GM21515 (cell line): ENCODE measurements at regions not wholly inside any gene's neighbourhood (a gene's known extent, or its start where the extent isn't known, plus 50 kb on each side); places are given as distances from the start of the nearest gene placed in this dataset.

Experiments
- ATAC-seq: cut with Tn5 transposase; IDR thresholded peaks from one replicate; pipeline ENCODE4 v1.9.1; 2021; ENCODE audit not compliant: unreplicated experiment

DNA sequence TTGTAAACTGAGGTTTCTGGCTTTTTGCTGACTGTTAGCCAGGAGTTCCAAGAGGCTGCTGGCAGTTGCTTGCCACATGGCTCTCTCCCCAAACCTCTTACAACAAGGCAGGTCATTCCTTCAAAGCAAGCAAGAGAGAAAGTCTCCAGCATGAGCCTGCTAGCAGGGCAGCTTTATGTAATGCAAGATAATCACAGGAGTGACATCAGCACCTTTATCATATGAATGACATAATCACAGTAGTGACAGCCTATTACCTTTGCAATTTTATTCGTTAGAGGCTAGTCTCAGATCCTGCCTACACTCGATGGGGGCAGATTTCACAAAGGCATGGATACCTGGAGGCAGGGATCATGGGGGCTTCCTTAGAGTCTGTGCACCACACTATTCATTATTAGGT is 79.5 kb upstream of the KCNJ16 start:
- no peak for ATAC-seq

DNA sequence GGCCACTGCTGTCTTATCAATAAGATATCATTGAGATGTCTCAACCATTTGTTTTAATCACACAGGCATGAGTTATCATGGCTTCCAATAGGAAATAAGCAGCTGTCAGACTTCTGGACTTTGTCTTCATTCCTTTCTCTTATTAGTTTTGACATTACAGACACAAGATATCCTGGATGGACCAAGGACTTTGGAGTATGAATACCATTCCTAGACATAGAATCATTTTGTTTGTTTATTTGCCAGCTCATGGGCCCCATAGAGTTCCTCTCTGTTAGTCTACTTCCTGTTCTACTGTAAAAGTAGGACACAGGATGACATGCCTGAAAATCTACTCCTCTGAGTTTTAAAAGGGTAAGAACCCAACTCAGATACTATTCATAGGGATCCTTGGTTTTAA is 77.7 kb upstream of the KCNJ16 start:
- ATAC-seq: no peak

DNA sequence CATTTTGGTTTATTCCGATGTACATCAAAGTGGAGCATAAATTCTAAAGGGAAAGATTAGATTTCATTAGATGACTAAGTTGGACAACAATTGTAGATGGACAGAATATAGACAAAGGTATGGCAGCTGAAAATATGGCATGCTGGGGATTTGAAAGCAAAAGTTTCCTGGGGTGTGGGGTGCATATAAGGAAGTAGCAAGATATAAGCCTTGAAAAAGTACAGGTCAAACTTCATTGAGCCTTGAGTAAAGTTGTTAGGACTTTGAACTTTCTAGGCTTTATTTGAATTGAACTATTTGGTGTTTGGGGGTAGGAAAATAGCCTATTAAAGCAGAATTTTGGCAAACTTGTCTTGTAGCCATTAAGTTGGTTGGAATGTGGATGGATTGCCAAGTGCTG is 75.8 kb upstream of the KCNJ16 start:
- ATAC-seq: no peak

GRCh38 chr17:70006159-70006558 is 68.9 kb upstream of the KCNJ16 start:
- no peak for ATAC-seq

- no peak for ATAC-seq
These were observed 63.3 kb upstream of the KCNJ16 start for GRCh38 chr17:70011750-70012149.

- ATAC-seq: no peak
These were observed 61.1 kb upstream of the KCNJ16 start for GRCh38 chr17:70013911-70014310.

DNA sequence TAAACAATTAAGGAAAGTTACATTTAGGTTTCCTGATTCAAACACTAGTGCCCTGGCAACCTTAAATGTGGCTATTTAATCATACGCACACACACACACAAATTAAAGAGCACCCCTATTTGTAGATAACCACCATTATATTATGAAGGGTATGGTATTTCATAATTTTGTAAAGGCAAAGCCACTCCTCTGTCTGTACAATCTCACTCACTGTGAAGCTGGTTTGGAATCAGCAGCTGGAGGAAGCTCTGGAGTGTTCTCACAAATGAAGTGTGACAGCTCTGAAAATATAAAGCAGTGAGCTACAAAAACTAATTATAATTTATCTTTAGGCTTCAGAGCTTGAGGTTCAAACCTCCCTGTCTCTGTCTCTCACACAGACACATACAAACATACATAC is 57.9 kb upstream of the KCNJ16 start:
- no peak for ATAC-seq

- no peak for ATAC-seq
These were observed 57.1 kb upstream of the KCNJ16 start for GRCh38 chr17:70017941-70018340.

DNA sequence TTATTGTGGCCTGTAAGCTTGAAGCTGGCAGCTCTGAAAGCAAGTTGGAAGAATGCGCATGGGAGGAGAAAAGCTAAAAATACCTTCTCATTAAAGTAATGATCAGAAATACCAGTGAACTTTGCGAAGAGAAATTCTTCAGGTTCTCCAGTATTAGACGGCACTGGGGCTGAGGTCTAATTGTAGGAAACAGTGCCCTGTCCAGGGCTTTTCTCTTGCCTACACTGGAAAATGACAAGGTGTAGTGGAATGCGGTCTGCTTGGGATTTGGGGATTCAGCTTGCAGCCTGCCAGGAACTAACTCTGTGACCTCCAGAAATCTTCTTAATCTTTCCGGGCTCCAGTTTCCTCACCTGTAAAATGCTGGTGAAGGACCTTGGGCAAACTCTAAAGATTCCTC is 53.3 kb upstream of the KCNJ16 start:
- no peak for ATAC-seq

- ATAC-seq: no peak
These were observed 52.9 kb upstream of the KCNJ16 start for GRCh38 chr17:70022175-70022574.

GRCh38 chr17:70024253-70024652 is 50.8 kb upstream of the KCNJ16 start:
- no peak for ATAC-seq
